Gastrocnemius medialis (tissue), 4 donors: ENCODE measurements at regions not wholly inside any gene's neighbourhood (a gene's known extent, or its start where the extent isn't known, plus 50 kb on each side); places are given as distances from the start of the nearest gene placed in this dataset.

Experiments used
- ATAC-seq, 2 donors: fragments of 150-250 bp; one replicate each; pipeline ENCODE4 v1.9.1; 2016
- DNase-seq, 2 donors: peaks; one replicate each; pipeline ENCODE4 v3.0.0-alpha.2; 2019
- H3K27ac ChIP-seq, 4 donors: fragments of 200-600 bp; sonication (generic); 1 replicate in 1 of 4; 2 replicates in 3 of 4; pipeline ENCODE4 v1.5.1; 2016 to 2018; ENCODE audit warnings: mild to moderate bottlenecking in 2 of 4, moderate library complexity in 1 of 4
- H3K27me3 ChIP-seq, 3 donors: fragments of 200-600 bp; sonication (generic) in 2 of 3; 1 replicate in 1 of 3; 2 replicates in 2 of 3; pipeline versions ENCODE4 v1.5.1 to v1.6.0; 2016 to 2019; ENCODE audit warnings: mild to moderate bottlenecking in 1 of 3, moderate library complexity in 1 of 3
- H3K36me3 ChIP-seq, 2 donors: fragments of 200-600 bp; sonication (generic) in 1 of 2; one replicate each; pipeline ENCODE4 v1.5.1; 2017 to 2018
- H3K4me1 ChIP-seq, 2 donors: fragments of 200-600 bp; sonication (generic) in 1 of 2; one replicate each; pipeline ENCODE4 v1.5.1; 2016 to 2017; ENCODE audit warnings: mild to moderate bottlenecking in 2 of 2
- H3K4me3 ChIP-seq, 4 donors: fragments of 200-600 bp; sonication (generic) in 3 of 4; 1 replicate in 1 of 4; 2 replicates in 3 of 4; pipeline ENCODE4 v1.5.1; 2016 to 2019; ENCODE audit warnings: mild to moderate bottlenecking in 2 of 4
- H3K9me3 ChIP-seq, 3 donors: fragments of 200-600 bp; sonication (generic) in 2 of 3; 1 replicate in 1 of 3; 2 replicates in 2 of 3; pipeline ENCODE4 v1.5.1; 2016 to 2019
- POLR2A ChIP-seq, 2 donors: fragments of 450-650 bp; IDR thresholded peaks; one replicate each; pipeline ENCODE4 v1.6.1; 2017; ENCODE audit warnings: antibody characterized with exemption in 2 of 2, mild to moderate bottlenecking in 2 of 2, moderate library complexity in 2 of 2
- in situ Hi-C, 4 donors: fragments of 200-750 bp; cut with MboI; loops; one replicate each; pipeline versions ENCODE4 v1.15.0 to v1.8.0; 2017; ENCODE audit warnings: low sequenced_read_pairs in 4 of 4
- intact Hi-C: fragments of 100-400 bp; cut with DNase I; formaldehyde crosslinking; loops from one replicate; pipeline ENCODE4 v1.15.1; 2023; ENCODE audit warnings: low total_unique reads
- TF ChIP-seq, protein P1 (sequence below), 5 experiments: fragments of 450-650 bp in 3 of 5; fragments of 200-600 bp in 2 of 5; sonication (generic) in 2 of 5; IDR thresholded peaks in 4 of 5; conservative IDR thresholded peaks in 1 of 5; 1 replicate in 4 of 5; 2 replicates in 1 of 5; pipeline ENCODE4 v1.5.1; 2016 to 2019; ENCODE audit warnings: antibody characterized with exemption in 5 of 5, mild to moderate bottlenecking in 3 of 5, moderate library complexity in 3 of 5

DNA sequence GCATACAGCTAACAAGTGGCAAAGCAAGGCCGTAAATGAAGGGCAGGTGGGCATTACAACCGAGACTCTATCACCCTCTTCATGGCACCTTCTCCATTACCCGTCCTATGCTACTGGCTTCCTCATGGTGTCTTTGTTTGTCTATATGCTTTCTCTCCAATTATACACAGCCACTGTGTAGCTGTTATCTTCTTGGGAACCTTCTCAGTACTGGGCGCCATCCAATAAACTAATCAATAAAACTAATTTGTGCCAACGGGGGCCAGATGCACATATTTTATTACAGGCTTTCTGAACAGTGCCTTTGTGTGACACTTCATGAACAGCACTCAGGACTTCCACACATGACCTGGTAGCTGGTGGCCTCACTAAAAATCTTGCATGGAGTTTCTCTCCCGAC lies 149.8 kb upstream of the PCSK2 start:
- intact Hi-C loops (no loop called here), in situ Hi-C loops (loop anchor here in 1 of 4 donors (25.0 kb wide), 1 partner anchor 90 kb away; no protein-coding TSS in a partner anchor)
- TF ChIP-seq POLR2A (IDR thresholded peaks at IDR 0.05), result no peak
- TF ChIP-seq, protein P1, sequence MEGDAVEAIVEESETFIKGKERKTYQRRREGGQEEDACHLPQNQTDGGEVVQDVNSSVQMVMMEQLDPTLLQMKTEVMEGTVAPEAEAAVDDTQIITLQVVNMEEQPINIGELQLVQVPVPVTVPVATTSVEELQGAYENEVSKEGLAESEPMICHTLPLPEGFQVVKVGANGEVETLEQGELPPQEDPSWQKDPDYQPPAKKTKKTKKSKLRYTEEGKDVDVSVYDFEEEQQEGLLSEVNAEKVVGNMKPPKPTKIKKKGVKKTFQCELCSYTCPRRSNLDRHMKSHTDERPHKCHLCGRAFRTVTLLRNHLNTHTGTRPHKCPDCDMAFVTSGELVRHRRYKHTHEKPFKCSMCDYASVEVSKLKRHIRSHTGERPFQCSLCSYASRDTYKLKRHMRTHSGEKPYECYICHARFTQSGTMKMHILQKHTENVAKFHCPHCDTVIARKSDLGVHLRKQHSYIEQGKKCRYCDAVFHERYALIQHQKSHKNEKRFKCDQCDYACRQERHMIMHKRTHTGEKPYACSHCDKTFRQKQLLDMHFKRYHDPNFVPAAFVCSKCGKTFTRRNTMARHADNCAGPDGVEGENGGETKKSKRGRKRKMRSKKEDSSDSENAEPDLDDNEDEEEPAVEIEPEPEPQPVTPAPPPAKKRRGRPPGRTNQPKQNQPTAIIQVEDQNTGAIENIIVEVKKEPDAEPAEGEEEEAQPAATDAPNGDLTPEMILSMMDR (IDR thresholded peaks at IDR 0.05 in 4 of 5, conservative IDR thresholded peaks at IDR 0.05 in 1 of 5), result no peak
- Histone ChIP-seq H3K4me1 (no peaks in the 10 kb centered on the region), H3K9me3 (no peaks in the 10 kb centered on the region), H3K36me3 (no peaks in the 10 kb centered on the region), H3K27ac (no peak overlapping the region), H3K4me3 (no peak overlapping the region), H3K27me3 (no peaks in the 10 kb centered on the region)
- DNase-seq (no peak), ATAC-seq (no peak)

DNA sequence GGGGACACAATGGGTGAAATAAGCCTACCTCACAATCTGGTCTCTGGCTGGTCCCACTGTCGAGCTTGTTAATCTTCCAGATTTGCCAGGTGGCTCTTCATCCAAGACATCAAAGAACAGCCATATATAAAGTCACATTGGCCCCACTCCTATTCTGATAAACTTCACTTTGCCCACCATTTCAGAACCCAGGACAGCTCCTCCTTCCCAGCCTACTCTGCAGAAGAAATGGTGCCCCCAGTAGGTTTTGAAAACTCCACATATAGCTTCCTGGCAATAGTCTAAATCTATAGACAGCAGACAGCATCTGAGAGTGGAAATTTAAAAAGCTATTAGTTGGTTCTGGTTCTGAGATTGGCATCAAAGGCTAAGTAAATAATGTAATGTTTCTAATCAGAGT lies 143.1 kb upstream of the PCSK2 start:
- no peaks in the 10 kb centered on the region for H3K4me1 ChIP-seq
- no peak overlapping the region for H3K27ac ChIP-seq
- no peaks in the 10 kb centered on the region for H3K36me3 ChIP-seq
- no peak for DNase-seq
- no peak for ATAC-seq
- in situ Hi-C loops (loop anchor here in 1 of 4 donors (25.0 kb wide), 1 partner anchor 96 kb away; no protein-coding TSS in a partner anchor), intact Hi-C loops (no loop called here)
- H3K9me3 ChIP-seq, result no peaks in the 10 kb centered on the region
- H3K4me3 ChIP-seq, result no peak overlapping the region
- H3K27me3 ChIP-seq, result no peaks in the 10 kb centered on the region
- TF ChIP-seq, protein P1 (IDR thresholded peaks at IDR 0.05 in 4 of 5, conservative IDR thresholded peaks at IDR 0.05 in 1 of 5), result no peak
- TF ChIP-seq POLR2A (IDR thresholded peaks at IDR 0.05), result no peak

DNA sequence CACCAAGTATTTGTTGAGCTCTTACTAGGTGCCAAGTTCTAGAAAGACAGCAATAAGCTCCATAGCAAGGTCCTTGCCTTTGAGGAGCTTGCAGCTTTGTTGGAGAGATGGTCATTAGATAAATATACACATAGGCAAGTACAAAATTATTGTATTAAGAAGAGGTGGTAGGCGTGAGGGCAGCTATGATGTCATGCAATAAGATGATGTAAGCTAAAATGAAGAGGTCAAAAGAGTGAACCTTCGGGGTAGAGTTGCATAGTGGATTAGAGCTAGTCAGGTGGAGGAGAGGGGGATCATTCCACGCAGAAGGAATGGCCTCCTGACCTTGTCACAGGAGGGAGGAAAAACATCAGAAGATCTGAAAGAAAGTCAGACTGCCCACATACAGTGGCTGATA lies 141.9 kb upstream of the PCSK2 start:
- H3K27ac ChIP-seq, result no peak overlapping the region
- intact Hi-C loops, result no loop called here
- no peak overlapping the region for H3K4me3 ChIP-seq
- no peak for TF ChIP-seq POLR2A (IDR thresholded peaks at IDR 0.05)
- TF ChIP-seq, protein P1 (IDR thresholded peaks at IDR 0.05 in 4 of 5, conservative IDR thresholded peaks at IDR 0.05 in 1 of 5), result no peak
- ATAC-seq (no peak), DNase-seq (no peak)
- in situ Hi-C loops, result loop anchor here in 1 of 4 donors (25.0 kb wide), 1 partner anchor 98 kb away; no protein-coding TSS in a partner anchor
- H3K27me3 ChIP-seq, result no peaks in the 10 kb centered on the region
- H3K4me1 ChIP-seq, result no peaks in the 10 kb centered on the region
- no peaks in the 10 kb centered on the region for H3K9me3 ChIP-seq
- no peaks in the 10 kb centered on the region for H3K36me3 ChIP-seq

DNA sequence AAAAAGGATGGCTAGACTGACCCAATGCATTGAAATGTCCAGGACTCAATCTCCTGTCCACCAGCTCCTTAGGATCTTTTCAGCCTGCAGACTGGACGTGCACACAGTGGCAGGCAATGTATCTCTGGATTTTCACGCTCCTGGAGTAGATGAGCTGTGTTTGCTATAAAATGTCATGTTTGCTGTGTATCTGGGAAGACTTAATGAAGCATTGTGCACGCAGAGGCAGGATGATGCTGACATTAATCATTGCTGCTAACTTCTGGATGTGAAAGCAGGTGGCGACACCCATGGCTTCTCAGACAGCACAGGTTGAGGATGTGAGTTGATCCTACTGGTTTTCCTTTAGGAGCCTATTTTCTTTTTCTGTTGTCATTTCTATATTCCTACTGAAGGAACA lies 133.1 kb upstream of the PCSK2 start:
- Histone ChIP-seq H3K4me1 (no peaks in the 10 kb centered on the region), H3K27ac (no peak overlapping the region), H3K27me3 (no peaks in the 10 kb centered on the region), H3K4me3 (no peak overlapping the region), H3K9me3 (no peaks in the 10 kb centered on the region), H3K36me3 (no peaks in the 10 kb centered on the region)
- intact Hi-C loops (no loop called here), in situ Hi-C loops (loop anchor here in 1 of 4 donors (25.0 kb wide), 1 partner anchor 106 kb away; no protein-coding TSS in a partner anchor)
- TF ChIP-seq, protein P1 (IDR thresholded peaks at IDR 0.05 in 4 of 5, conservative IDR thresholded peaks at IDR 0.05 in 1 of 5), result no peak
- TF ChIP-seq POLR2A (IDR thresholded peaks at IDR 0.05), result no peak
- ATAC-seq (no peak), DNase-seq (no peak)

DNA sequence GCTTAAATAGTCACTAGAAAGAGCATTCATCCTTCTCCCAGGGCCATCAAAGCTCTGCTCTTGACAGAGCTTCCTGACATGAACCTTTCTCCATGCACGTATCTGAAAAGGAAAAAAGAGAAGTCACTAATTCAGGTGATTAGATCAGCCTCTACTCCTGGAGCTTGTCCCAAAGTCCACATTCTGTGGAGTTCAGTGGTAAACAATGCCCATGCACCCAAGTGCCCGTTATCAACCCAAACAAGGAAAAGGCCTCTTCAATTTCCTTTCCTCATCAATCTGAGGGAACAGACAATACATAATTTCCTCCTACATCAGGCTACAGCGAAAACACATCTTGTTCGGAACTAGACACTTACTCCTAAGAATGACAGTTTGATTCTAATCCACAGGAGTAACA lies 129.2 kb upstream of the PCSK2 start:
- no peaks in the 10 kb centered on the region for H3K9me3 ChIP-seq
- no peaks in the 10 kb centered on the region for H3K36me3 ChIP-seq
- intact Hi-C loops, result no loop called here
- ATAC-seq, result no peak
- H3K27me3 ChIP-seq, result no peaks in the 10 kb centered on the region
- H3K4me3 ChIP-seq, result no peak overlapping the region
- DNase-seq, result no peak
- H3K4me1 ChIP-seq, result no peaks in the 10 kb centered on the region
- H3K27ac ChIP-seq, result no peak overlapping the region
- no peak for TF ChIP-seq POLR2A (IDR thresholded peaks at IDR 0.05)
- in situ Hi-C loops, result loop anchor here in 1 of 4 donors (25.0 kb wide), 1 partner anchor 110 kb away; no protein-coding TSS in a partner anchor
